Neural cell (in vitro differentiated cells): ENCODE measurements at regions not wholly inside any gene's neighbourhood (a gene's known extent, or its start where the extent isn't known, plus 50 kb on each side); places are given as distances from the start of the nearest gene placed in this dataset.

Experiments used
- CTCF ChIP-seq: fragments of 450-650 bp; IDR thresholded peaks from 2 replicates; pipeline ENCODE4 v1.5.1; 2014; ENCODE audit warnings: antibody characterized with exemption, mild to moderate bottlenecking, moderate library complexity; ENCODE audit not compliant: poor library complexity, severe bottlenecking
- EP300 ChIP-seq: fragments of 450-650 bp; conservative IDR thresholded peaks from 2 replicates; pipeline ENCODE4 v1.6.1; 2014; ENCODE audit warnings: antibody characterized with exemption, mild to moderate bottlenecking, moderate library complexity; ENCODE audit not compliant: poor library complexity, severe bottlenecking
- EZH2 ChIP-seq: fragments of 200-600, 300-800 bp; shearing (Covaris generic), sonication (generic); IDR thresholded peaks from 2 replicates; pipeline ENCODE4 v1.6.1; 2014; ENCODE audit warnings: antibody characterized with exemption, low read length, borderline replicate concordance, mild to moderate bottlenecking; ENCODE audit not compliant: insufficient read depth, poor library complexity, severe bottlenecking
- MXI1 ChIP-seq: fragments of 450-650 bp; conservative IDR thresholded peaks from 2 replicates; pipeline ENCODE4 v1.6.1; 2014; ENCODE audit warnings: antibody characterized with exemption, mild to moderate bottlenecking; ENCODE audit not compliant: poor library complexity, severe bottlenecking
- POLR2AphosphoS5 ChIP-seq: IDR thresholded peaks from 2 replicates; pipeline ENCODE4 v1.6.1; 2012
- RAD21 ChIP-seq: fragments of 450-650 bp; conservative IDR thresholded peaks from 2 replicates; pipeline ENCODE4 v1.6.1; 2014; ENCODE audit warnings: antibody characterized with exemption, mild to moderate bottlenecking, moderate library complexity
- REST ChIP-seq: IDR thresholded peaks from 2 replicates; pipeline ENCODE4 v1.6.1; 2012; ENCODE audit warnings: borderline replicate concordance
- SMC3 ChIP-seq: fragments of 450-650 bp; conservative IDR thresholded peaks from 2 replicates; pipeline ENCODE4 v1.6.1; 2014; ENCODE audit warnings: antibody characterized with exemption, mild to moderate bottlenecking, moderate library complexity; ENCODE audit not compliant: poor library complexity

- TF ChIP-seq EZH2 (no peak), CTCF (no peak), SMC3 (no peak), POLR2AphosphoS5 (no peak), RAD21 (no peak), MXI1 (no peak), EP300 (no peak), REST (no peak)
These were observed 193.1 kb upstream of the FOXF1 start for GRCh38 chr16:86316967-86317812.
